Mesendoderm (in vitro differentiated cells): ENCODE measurements at regions not wholly inside any gene's neighbourhood (a gene's known extent, or its start where the extent isn't known, plus 50 kb on each side); places are given as distances from the start of the nearest gene placed in this dataset.

Experiments used
- DNase-seq: peaks from one replicate; pipeline ENCODE4 v3.0.0; 2013
- H2AK5ac ChIP-seq: 2 replicates; pipeline ENCODE4 v1.6.1; 2013; ENCODE audit warnings: low read length, inconsistent platforms
- H2BK120ac ChIP-seq: 2 replicates; pipeline ENCODE4 v1.6.1; 2013; ENCODE audit warnings: low read depth, mild to moderate bottlenecking, low read length, moderate library complexity, mixed read lengths
- H2BK15ac ChIP-seq: replicated peaks from 2 replicates; pipeline ENCODE4 v1.6.1; 2013; ENCODE audit warnings: low read depth, mild to moderate bottlenecking, moderate library complexity
- H2BK5ac ChIP-seq: 2 replicates; pipeline ENCODE4 v1.6.1; 2013; ENCODE audit warnings: low read length, inconsistent platforms
- H3K18ac ChIP-seq: 2 replicates; pipeline ENCODE4 v1.6.1; 2013; ENCODE audit warnings: mild to moderate bottlenecking, low read length, mixed read lengths
- H3K23ac ChIP-seq: one replicate; pipeline ENCODE4 v1.6.1; 2013; ENCODE audit warnings: low read length
- H3K27ac ChIP-seq: 2 replicates; pipeline ENCODE4 v1.5.1; 2013; ENCODE audit warnings: low read depth, mild to moderate bottlenecking, inconsistent platforms, low read length, moderate library complexity
- H3K27me3 ChIP-seq: 2 replicates; pipeline ENCODE4 v1.6.1; 2013; ENCODE audit warnings: low read length, control low read depth, mild to moderate bottlenecking, inconsistent platforms; ENCODE audit not compliant: insufficient read depth, poor library complexity
- H3K36me3 ChIP-seq: 2 replicates; pipeline ENCODE4 v1.6.1; 2013; ENCODE audit warnings: low read length, inconsistent platforms; ENCODE audit not compliant: control insufficient read depth, insufficient read depth
- H3K4ac ChIP-seq: one replicate; pipeline ENCODE4 v1.6.1; 2013; ENCODE audit warnings: low read depth, mild to moderate bottlenecking, low read length, moderate library complexity
- H3K4me1 ChIP-seq: 2 replicates; pipeline ENCODE4 v1.6.1; 2013; ENCODE audit warnings: low read depth, low read length, inconsistent platforms; ENCODE audit not compliant: control insufficient read depth
- H3K4me2 ChIP-seq: 2 replicates; pipeline ENCODE4 v1.6.1; 2013; ENCODE audit warnings: low read length
- H3K4me3 ChIP-seq: 2 replicates; pipeline ENCODE4 v1.5.1; 2013; ENCODE audit warnings: mild to moderate bottlenecking, low read length
- H3K56ac ChIP-seq: one replicate; pipeline ENCODE4 v1.6.1; 2013; ENCODE audit warnings: low read length
- H3K79me1 ChIP-seq: 2 replicates; pipeline ENCODE4 v1.6.1; 2013; ENCODE audit warnings: low read length, inconsistent platforms
- H3K79me2 ChIP-seq: 2 replicates; pipeline ENCODE4 v1.6.1; 2013; ENCODE audit warnings: mild to moderate bottlenecking, low read length; ENCODE audit not compliant: control insufficient read depth, insufficient read depth
- H3K9ac ChIP-seq: 2 replicates; pipeline ENCODE4 v1.6.1; 2013; ENCODE audit warnings: low read length, inconsistent platforms
- H4K5ac ChIP-seq: one replicate; pipeline ENCODE4 v1.6.1; 2013; ENCODE audit warnings: low read length
- H4K8ac ChIP-seq: one replicate; pipeline ENCODE4 v1.6.1; 2013; ENCODE audit warnings: low read depth, mild to moderate bottlenecking, control low read depth, low read length, moderate library complexity
- WGBS: extraction: QIAGEN DNeasy Blood & Tissue Kit; methylation state at CpG from one replicate; pipeline ENCODE4 v1.1.7; 2013; ENCODE audit warnings: low lambda C conversion rate, missing lambda C conversion rate; ENCODE audit not compliant: insufficient coverage; ENCODE audit errors: extremely low coverage; 5-methylcytosine and 5-hydroxymethylcytosine counted together

DNA sequence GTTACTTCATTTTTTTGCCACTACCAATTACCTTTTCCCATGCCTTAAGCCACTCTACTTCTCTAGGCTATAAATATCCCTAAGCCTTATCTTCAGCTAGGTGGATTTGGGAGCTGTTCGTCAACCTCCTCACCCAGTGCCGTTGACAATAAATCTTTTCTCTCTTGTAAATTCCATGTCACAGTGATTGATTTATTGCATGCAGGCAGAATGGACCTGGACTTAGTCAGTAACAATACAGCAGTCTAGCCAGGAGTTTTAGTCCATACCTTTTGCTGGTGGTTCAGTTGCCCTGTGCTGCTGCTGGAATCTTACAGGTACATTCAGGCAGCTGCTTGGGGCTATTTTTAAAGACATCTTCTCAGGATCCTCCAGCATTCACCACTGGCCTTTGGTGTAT is 350.5 kb upstream of the NRG3 start:
- Histone ChIP-seq H4K5ac (no peak overlapping the region), H3K36me3 (no peaks in the 10 kb centered on the region), H2AK5ac (no peak overlapping the region), H3K79me2 (no peaks in the 10 kb centered on the region), H3K4me3 (no peak overlapping the region), H3K18ac (no peak overlapping the region), H3K4me2 (no peak overlapping the region), H4K8ac (no peak overlapping the region), H2BK5ac (no peak overlapping the region), H3K56ac (no peak overlapping the region), H3K9ac (no peak overlapping the region), H3K27ac (no peak overlapping the region), H3K27me3 (no peaks in the 10 kb centered on the region), H3K79me1 (no peaks in the 10 kb centered on the region), H2BK15ac (no peak overlapping the region), H3K23ac (no peak overlapping the region), H3K4ac (no peak overlapping the region), H3K4me1 (no peaks in the 10 kb centered on the region), H2BK120ac (no peak overlapping the region)
- DNase-seq = no peak
- WGBS = no CpG with 5 or more reads among the region's 2 CpGs

DNA sequence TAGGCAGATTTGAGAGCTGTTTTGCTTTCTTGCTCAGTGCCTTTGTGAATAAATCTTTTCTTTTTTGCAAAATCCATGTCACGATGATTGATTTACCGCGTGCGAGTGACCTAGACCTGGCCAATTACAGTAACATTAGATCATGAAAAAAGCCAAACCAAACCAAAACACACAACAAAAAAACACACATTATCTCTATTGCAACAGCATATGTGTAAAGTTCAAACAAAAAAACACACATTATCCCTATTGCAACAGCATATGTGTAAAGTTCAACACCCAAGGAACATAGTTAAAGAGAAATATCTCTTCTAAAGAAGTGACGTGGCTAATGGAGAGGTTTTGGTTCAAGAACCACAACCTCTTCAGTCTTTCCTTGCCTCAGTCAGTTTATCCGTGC is 342.6 kb upstream of the NRG3 start:
- Histone ChIP-seq H3K23ac (no peak overlapping the region), H3K36me3 (no peaks in the 10 kb centered on the region), H2BK5ac (no peak overlapping the region), H3K56ac (no peak overlapping the region), H3K9ac (no peak overlapping the region), H3K79me2 (no peaks in the 10 kb centered on the region), H2BK120ac (no peak overlapping the region), H3K27ac (no peak overlapping the region), H3K79me1 (no peaks in the 10 kb centered on the region), H3K4me2 (no peak overlapping the region), H3K18ac (no peak overlapping the region), H4K5ac (no peak overlapping the region), H4K8ac (no peak overlapping the region), H3K4ac (no peak overlapping the region), H3K4me3 (no peak overlapping the region), H3K27me3 (no peaks in the 10 kb centered on the region), H3K4me1 (no peaks in the 10 kb centered on the region), H2BK15ac (no peak overlapping the region), H2AK5ac (no peak overlapping the region)
- no CpG with 5 or more reads among the region's 6 CpGs for WGBS
- DNase-seq = no peak

DNA sequence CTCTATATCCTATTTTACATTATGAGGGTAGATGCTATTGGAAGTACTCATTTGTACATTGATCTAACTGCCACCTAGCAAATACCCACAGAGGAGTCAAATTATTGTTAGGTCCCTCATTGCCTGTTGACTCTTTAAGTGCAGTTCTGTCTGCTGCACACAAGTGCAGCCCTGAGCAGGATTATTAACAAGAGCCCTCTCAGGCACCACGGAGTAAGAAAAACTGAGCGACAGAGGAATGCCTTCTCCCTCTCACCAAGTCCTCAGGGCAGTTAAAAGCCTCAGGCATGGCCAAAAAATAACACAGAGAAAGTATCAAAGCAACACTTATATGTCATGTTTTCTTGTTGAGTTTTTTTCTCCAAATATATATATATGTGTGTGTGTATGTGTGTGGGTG is 340.0 kb upstream of the NRG3 start:
- H2BK5ac ChIP-seq = no peak overlapping the region
- H4K8ac ChIP-seq = no peak overlapping the region
- H3K23ac ChIP-seq = no peak overlapping the region
- no CpG with 5 or more reads among the region's 2 CpGs for WGBS
- no peak overlapping the region for H3K56ac ChIP-seq
- no peaks in the 10 kb centered on the region for H3K79me1 ChIP-seq
- no peak overlapping the region for H3K9ac ChIP-seq
- no peak overlapping the region for H4K5ac ChIP-seq
- H3K4me2 ChIP-seq = no peak overlapping the region
- no peak overlapping the region for H2BK120ac ChIP-seq
- DNase-seq = no peak
- H3K4me1 ChIP-seq = no peaks in the 10 kb centered on the region
- no peaks in the 10 kb centered on the region for H3K27me3 ChIP-seq
- no peak overlapping the region for H3K4ac ChIP-seq
- no peaks in the 10 kb centered on the region for H3K36me3 ChIP-seq
- no peak overlapping the region for H3K4me3 ChIP-seq
- no peak overlapping the region for H2BK15ac ChIP-seq
- H3K79me2 ChIP-seq = no peaks in the 10 kb centered on the region
- no peak overlapping the region for H3K27ac ChIP-seq
- H3K18ac ChIP-seq = no peak overlapping the region
- H2AK5ac ChIP-seq = no peak overlapping the region

DNA sequence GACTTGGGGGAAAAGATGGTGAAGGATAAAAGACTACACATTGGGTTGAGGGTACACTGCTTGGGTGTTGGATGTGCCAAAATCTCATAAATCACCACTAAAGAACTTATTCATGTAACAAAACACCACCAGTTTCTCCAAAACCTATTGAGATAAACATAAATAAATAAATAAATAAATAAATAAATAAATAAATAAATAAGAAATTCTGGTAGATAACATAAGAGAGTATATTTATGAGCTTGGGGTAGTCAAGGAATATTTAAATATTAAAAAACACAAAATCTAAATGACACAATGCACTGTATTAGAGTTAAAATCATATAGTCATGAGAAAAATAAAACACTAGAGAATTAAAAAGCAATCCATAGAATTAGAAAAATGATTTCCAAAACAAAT is 333.5 kb upstream of the NRG3 start:
- Histone ChIP-seq H3K4me2 (no peak overlapping the region), H3K9ac (no peak overlapping the region), H3K4ac (no peak overlapping the region), H3K4me1 (no peaks in the 10 kb centered on the region), H2BK15ac (no peak overlapping the region), H2BK5ac (no peak overlapping the region), H4K8ac (no peak overlapping the region), H3K79me2 (no peaks in the 10 kb centered on the region), H3K27ac (no peak overlapping the region), H3K79me1 (no peaks in the 10 kb centered on the region), H2BK120ac (no peak overlapping the region), H3K18ac (no peak overlapping the region), H3K56ac (no peak overlapping the region), H3K27me3 (no peaks in the 10 kb centered on the region), H3K4me3 (no peak overlapping the region), H3K23ac (no peak overlapping the region), H2AK5ac (no peak overlapping the region), H4K5ac (no peak overlapping the region), H3K36me3 (no peaks in the 10 kb centered on the region)
- DNase-seq = no peak

DNA sequence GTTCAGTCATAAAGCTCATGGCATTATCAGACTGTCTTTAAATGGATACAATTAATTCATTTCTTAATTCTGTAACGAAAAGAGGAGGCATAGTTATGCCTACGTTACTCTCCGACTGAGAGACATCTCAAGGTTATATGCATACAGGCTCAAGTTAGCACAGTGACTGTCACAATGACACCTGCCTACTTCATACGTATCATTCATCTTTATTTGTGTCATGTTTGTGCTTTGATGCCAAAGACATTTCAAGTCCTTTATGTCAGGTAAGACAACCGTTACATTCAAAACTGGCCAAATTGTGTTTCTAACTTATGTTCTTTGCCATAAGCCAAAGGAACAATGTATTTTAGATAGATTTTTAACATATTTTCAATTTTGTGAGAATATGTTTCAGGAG is 328.8 kb upstream of the NRG3 start:
- H3K79me2 ChIP-seq = no peaks in the 10 kb centered on the region
- H3K56ac ChIP-seq = no peak overlapping the region
- H3K4me3 ChIP-seq = no peak overlapping the region
- H2BK15ac ChIP-seq = no peak overlapping the region
- H4K8ac ChIP-seq = no peak overlapping the region
- no peak overlapping the region for H3K27ac ChIP-seq
- H3K79me1 ChIP-seq = no peaks in the 10 kb centered on the region
- H3K9ac ChIP-seq = no peak overlapping the region
- H3K23ac ChIP-seq = no peak overlapping the region
- H3K18ac ChIP-seq = no peak overlapping the region
- no CpG with 5 or more reads among the region's 5 CpGs for WGBS
- no peaks in the 10 kb centered on the region for H3K27me3 ChIP-seq
- no peaks in the 10 kb centered on the region for H3K36me3 ChIP-seq
- H3K4ac ChIP-seq = no peak overlapping the region
- H4K5ac ChIP-seq = no peak overlapping the region
- H2BK120ac ChIP-seq = no peak overlapping the region
- H2BK5ac ChIP-seq = no peak overlapping the region
- no peaks in the 10 kb centered on the region for H3K4me1 ChIP-seq
- no peak for DNase-seq
- no peak overlapping the region for H2AK5ac ChIP-seq
- no peak overlapping the region for H3K4me2 ChIP-seq

DNA sequence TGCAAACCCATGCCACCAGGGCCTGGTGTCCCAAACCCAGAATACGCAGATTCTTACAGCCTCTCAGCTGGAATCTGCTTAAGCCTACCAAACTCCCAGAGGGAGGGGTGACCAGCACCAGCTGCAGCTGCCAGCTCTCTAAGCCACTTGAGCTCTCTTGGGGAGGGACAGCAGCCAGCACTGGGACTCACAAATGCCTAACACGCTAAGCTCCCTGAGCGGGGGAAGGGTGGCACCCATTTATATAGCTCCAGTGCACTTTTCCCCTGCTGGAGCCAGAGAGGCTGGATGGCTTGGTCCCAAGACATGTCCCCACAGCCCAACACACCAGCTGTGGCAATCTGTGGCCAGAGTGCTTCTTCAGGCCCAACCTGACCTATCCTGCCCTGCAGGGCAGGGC is 326.8 kb upstream of the NRG3 start:
- H4K5ac ChIP-seq = no peak overlapping the region
- H2BK120ac ChIP-seq = no peak overlapping the region
- no peaks in the 10 kb centered on the region for H3K79me1 ChIP-seq
- H3K4me2 ChIP-seq = no peak overlapping the region
- DNase-seq = no peak
- H3K79me2 ChIP-seq = no peaks in the 10 kb centered on the region
- WGBS = no CpG with 5 or more reads among the region's 3 CpGs
- no peak overlapping the region for H4K8ac ChIP-seq
- no peak overlapping the region for H3K18ac ChIP-seq
- H3K36me3 ChIP-seq = no peaks in the 10 kb centered on the region
- H2BK5ac ChIP-seq = no peak overlapping the region
- H2AK5ac ChIP-seq = no peak overlapping the region
- H3K9ac ChIP-seq = no peak overlapping the region
- no peak overlapping the region for H3K4me3 ChIP-seq
- no peak overlapping the region for H3K56ac ChIP-seq
- H3K27me3 ChIP-seq = no peaks in the 10 kb centered on the region
- H3K23ac ChIP-seq = no peak overlapping the region
- no peaks in the 10 kb centered on the region for H3K4me1 ChIP-seq
- no peak overlapping the region for H3K4ac ChIP-seq
- no peak overlapping the region for H2BK15ac ChIP-seq
- H3K27ac ChIP-seq = no peak overlapping the region
